ENCODE measurements at regions not wholly inside any gene's neighbourhood (a gene's known extent, or its start where the extent isn't known, plus 50 kb on each side); places are given as distances from the start of the nearest gene placed in this dataset.
"Not testable (repeated sequence)": the region's sequence is repeated elsewhere in the genome, so short reads cannot be mapped to it uniquely, and the experiment has no call there.

DNA sequence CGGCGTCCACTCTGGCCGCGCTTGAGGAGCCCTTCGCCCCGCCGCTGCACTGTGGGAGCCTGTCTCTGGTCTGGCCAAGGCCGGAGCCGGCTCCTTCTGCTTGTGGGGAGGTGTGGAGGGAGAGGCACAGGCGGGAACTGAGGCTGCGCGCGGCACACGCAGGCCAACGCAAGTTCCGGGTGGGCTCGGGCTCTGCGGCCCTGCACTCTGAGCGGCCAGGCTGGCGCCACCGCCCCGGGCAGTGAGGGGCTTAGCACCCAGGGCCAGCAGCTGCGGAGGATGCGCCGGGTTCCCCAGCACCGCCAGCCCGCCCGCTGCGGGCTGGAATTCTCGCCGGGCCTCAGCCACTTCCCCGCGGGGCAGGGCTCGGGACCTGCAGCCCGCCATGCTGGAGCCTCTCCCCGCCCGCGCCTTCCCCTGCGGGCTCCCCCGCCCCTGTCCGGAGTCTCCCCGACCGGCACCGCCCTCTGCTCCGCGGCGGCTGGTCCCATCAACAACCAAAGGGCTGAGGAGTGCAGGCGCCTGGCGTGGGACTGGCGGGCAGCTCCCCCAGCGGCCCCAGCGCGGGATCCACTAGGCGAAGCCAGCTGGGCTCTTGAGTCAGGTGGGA lies 921.2 kb upstream of the FOXG1 start:
- no peaks in the 10 kb centered on the region for H3K27me3 ChIP-seq
- no peak overlapping the region for H3K27ac ChIP-seq
- no peak overlapping the region for H3K4me3 ChIP-seq
- DNase-seq (ENCODE audit: low spot score), result no peak
- TF ChIP-seq, protein P1, sequence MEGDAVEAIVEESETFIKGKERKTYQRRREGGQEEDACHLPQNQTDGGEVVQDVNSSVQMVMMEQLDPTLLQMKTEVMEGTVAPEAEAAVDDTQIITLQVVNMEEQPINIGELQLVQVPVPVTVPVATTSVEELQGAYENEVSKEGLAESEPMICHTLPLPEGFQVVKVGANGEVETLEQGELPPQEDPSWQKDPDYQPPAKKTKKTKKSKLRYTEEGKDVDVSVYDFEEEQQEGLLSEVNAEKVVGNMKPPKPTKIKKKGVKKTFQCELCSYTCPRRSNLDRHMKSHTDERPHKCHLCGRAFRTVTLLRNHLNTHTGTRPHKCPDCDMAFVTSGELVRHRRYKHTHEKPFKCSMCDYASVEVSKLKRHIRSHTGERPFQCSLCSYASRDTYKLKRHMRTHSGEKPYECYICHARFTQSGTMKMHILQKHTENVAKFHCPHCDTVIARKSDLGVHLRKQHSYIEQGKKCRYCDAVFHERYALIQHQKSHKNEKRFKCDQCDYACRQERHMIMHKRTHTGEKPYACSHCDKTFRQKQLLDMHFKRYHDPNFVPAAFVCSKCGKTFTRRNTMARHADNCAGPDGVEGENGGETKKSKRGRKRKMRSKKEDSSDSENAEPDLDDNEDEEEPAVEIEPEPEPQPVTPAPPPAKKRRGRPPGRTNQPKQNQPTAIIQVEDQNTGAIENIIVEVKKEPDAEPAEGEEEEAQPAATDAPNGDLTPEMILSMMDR (IDR thresholded peaks at IDR 0.05), result no peak
- H3K9me3 ChIP-seq, result no peaks in the 10 kb centered on the region
- no peaks in the 10 kb centered on the region for H3K36me3 ChIP-seq
- H3K4me1 ChIP-seq, result no peaks in the 10 kb centered on the region

DNA sequence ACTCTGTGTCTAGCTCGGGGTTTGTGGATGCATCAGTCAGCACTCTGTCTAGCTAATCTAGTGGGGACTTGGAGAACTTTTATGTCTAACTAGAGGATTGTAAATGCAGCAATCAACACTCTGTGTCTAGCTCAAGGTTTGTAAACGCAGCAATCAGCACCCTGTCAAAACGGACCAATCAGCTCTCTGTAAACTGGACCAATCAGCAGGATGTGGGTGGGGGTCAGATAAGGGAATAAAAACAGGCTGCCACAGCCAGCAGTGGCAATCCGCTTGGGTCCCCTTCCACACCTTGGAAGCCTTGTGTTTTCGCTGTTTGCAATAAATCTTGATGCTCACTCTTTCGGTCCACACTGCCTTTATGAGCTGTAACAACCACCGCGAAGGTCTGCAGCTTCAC lies 920.7 kb upstream of the FOXG1 start:
- no peaks in the 10 kb centered on the region for H3K9me3 ChIP-seq
- TF ChIP-seq, protein P1 (IDR thresholded peaks at IDR 0.05), result no peak
- no peaks in the 10 kb centered on the region for H3K36me3 ChIP-seq
- no peaks in the 10 kb centered on the region for H3K27me3 ChIP-seq
- no peaks in the 10 kb centered on the region for H3K4me1 ChIP-seq
- no peak for DNase-seq (ENCODE audit: low spot score)
- no peak overlapping the region for H3K27ac ChIP-seq
- H3K4me3 ChIP-seq, result no peak overlapping the region

DNA sequence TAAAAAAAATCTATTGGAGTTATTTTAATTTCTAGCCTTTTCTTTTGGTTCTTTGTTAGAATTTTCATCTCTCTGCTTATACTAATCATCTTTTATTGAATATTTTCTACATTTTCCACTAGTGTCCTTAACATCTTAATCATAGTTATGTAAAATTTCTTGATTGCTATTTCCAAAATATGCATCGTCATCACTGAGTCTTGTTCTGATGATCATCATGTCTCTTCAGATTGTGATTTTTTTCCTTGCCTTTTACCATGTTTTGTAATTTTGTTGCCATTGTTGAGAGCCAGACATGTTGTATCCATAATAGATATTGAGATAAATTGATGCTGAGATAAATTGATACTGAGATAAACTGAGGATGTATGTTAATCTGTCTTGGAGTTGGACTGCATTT lies 919.1 kb upstream of the FOXG1 start:
- H3K36me3 ChIP-seq; H3K4me1 ChIP-seq; DNase-seq (ENCODE audit: low spot score); H3K9me3 ChIP-seq; H3K27me3 ChIP-seq; H3K4me3 ChIP-seq; H3K27ac ChIP-seq: not testable (repeated sequence)

DNA sequence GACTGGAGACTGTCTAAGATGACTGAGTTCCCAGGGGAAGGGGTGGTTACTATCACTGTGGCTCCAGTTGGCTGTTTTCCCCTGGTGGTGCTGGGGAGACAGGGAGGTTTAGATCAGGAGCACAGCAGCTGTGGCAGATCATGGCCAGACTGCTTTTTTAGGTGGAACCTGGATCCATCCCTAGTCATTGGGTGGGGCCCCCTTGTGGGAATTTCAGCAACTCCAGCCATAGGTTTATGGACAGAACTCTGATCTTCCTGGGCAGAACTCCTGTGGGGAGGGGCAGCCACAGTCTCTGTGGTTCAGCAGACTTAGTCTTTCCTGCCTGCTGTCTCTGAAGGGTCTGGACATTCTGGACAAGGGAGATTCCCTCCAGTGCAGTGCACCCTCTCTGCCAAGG lies 917.4 kb upstream of the FOXG1 start:
- H3K27me3 ChIP-seq; DNase-seq (ENCODE audit: low spot score); H3K9me3 ChIP-seq; H3K27ac ChIP-seq; H3K4me1 ChIP-seq; H3K36me3 ChIP-seq; H3K4me3 ChIP-seq: not testable (repeated sequence)

DNA sequence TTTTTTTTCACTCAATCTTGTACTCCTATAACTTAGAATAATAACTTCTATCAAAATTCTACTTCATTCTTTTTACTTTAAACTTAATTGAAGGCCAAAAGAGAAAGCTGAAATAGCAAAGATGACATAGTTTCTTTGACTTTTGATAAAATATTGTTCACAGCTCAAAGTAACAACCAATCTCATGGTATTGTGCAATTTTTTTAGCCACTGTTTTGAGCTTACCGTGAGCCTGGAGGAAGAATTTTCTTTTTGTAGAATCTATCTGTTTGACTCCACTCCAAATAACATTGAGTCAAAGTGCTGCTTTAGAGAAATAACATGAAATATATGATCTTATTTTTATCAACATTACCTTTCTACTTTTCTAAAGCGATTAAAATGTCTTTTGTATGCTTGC lies 903.9 kb upstream of the FOXG1 start:
- no peaks in the 10 kb centered on the region for H3K4me1 ChIP-seq
- H3K27ac ChIP-seq, result no peak overlapping the region
- no peaks in the 10 kb centered on the region for H3K36me3 ChIP-seq
- no peaks in the 10 kb centered on the region for H3K9me3 ChIP-seq
- no peak overlapping the region for H3K4me3 ChIP-seq
- no peak for DNase-seq (ENCODE audit: low spot score)
- no peaks in the 10 kb centered on the region for H3K27me3 ChIP-seq
- TF ChIP-seq, protein P1 (IDR thresholded peaks at IDR 0.05), result no peak

DNA sequence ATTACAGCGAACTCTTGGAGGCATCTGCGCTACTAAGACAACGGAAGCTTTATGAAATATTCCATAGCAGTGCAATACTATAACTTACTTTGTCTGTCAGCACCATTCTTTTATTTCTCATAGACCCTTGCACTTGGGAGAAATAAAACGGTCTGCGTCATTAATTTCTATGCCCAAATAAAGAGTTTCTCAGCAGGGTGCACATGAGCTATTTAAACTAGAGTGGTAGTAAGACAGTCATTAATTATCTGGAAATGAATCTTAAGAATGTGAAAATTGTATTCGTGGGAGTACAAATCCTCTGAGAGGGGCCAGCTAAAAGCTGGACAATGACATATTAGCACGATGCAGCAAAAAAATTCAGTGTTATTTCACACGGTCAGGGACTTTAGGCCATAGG lies 903.4 kb upstream of the FOXG1 start:
- no peak overlapping the region for H3K27ac ChIP-seq
- H3K36me3 ChIP-seq, result no peaks in the 10 kb centered on the region
- TF ChIP-seq, protein P1 (IDR thresholded peaks at IDR 0.05), result no peak
- DNase-seq (ENCODE audit: low spot score), result no peak
- no peak overlapping the region for H3K4me3 ChIP-seq
- H3K9me3 ChIP-seq, result no peaks in the 10 kb centered on the region
- H3K27me3 ChIP-seq, result no peaks in the 10 kb centered on the region
- no peaks in the 10 kb centered on the region for H3K4me1 ChIP-seq

DNA sequence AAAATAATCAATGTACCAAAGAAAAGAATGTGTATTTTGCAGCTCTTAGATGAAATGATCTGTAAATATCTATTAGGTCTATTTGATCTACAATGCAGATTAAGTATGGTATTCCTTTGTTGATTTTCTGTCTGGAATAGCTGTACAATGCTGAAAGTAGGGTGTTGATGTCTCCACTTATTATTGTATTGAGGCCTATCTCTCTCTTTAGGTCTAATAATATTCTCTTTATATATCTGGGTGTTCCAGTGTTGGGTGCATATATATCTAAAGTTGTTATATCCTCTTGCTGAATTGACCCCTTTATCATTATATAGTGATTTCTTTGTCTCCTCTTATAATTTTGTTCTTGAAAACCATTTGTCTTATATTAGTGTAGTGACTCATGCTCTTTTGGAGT lies 885.5 kb upstream of the FOXG1 start:
- H3K9me3 ChIP-seq, result no peaks in the 10 kb centered on the region
- no peaks in the 10 kb centered on the region for H3K27me3 ChIP-seq
- DNase-seq (ENCODE audit: low spot score), result no peak
- H3K4me3 ChIP-seq, result no peak overlapping the region
- TF ChIP-seq, protein P1 (IDR thresholded peaks at IDR 0.05), result no peak
- H3K4me1 ChIP-seq, result no peaks in the 10 kb centered on the region
- H3K27ac ChIP-seq, result no peak overlapping the region
- H3K36me3 ChIP-seq, result no peaks in the 10 kb centered on the region

All from right atrium auricular region (tissue), 2 donors.